ENCODE measurements at regions not wholly inside any gene's neighbourhood (a gene's known extent, or its start where the extent isn't known, plus 50 kb on each side); places are given as distances from the start of the nearest gene placed in this dataset.

DNA sequence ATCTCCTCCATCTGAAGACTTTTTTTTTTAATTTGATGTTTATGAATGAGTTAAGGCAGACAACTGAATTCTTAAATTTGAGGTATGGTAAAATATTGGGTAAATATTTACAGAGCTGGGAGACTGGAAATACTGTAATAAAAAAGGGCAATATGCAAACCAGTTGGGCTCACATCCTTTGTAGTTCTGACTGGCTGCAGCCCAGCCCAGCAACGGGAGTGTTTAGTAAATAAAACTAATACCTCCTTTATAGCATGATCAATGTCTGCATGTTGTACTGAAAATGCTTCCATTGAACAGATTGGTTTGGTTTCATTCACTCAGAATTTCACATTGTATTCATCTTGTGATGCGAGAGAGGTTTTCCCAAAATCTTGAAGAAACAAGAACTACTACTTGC lies 365.0 kb downstream of the DMRT2 start:
- H3K27me3 Mint-ChIP-seq (ENCODE audit: insufficient read depth, low read depth, poor library complexity) = no peaks in the 10 kb centered on the region
- no peak overlapping the region for H3K4me2 ChIP-seq
- peaks cover 8% of the 10 kb centered on the region; the same call in 1 of the 2 replicates for H3K9me2 ChIP-seq (ENCODE audit: insufficient read depth)
- no peaks in the 10 kb centered on the region for H3K9me3 Mint-ChIP-seq
- no peak for DNase-seq (ENCODE audit: low spot score)
- H3K27me3 ChIP-seq (ENCODE audit: insufficient read depth) = no peaks in the 10 kb centered on the region
- no peak overlapping the region for H3K4me3 Mint-ChIP-seq
- TF ChIP-seq, protein P1, sequence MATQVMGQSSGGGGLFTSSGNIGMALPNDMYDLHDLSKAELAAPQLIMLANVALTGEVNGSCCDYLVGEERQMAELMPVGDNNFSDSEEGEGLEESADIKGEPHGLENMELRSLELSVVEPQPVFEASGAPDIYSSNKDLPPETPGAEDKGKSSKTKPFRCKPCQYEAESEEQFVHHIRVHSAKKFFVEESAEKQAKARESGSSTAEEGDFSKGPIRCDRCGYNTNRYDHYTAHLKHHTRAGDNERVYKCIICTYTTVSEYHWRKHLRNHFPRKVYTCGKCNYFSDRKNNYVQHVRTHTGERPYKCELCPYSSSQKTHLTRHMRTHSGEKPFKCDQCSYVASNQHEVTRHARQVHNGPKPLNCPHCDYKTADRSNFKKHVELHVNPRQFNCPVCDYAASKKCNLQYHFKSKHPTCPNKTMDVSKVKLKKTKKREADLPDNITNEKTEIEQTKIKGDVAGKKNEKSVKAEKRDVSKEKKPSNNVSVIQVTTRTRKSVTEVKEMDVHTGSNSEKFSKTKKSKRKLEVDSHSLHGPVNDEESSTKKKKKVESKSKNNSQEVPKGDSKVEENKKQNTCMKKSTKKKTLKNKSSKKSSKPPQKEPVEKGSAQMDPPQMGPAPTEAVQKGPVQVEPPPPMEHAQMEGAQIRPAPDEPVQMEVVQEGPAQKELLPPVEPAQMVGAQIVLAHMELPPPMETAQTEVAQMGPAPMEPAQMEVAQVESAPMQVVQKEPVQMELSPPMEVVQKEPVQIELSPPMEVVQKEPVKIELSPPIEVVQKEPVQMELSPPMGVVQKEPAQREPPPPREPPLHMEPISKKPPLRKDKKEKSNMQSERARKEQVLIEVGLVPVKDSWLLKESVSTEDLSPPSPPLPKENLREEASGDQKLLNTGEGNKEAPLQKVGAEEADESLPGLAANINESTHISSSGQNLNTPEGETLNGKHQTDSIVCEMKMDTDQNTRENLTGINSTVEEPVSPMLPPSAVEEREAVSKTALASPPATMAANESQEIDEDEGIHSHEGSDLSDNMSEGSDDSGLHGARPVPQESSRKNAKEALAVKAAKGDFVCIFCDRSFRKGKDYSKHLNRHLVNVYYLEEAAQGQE (IDR thresholded peaks at IDR 0.05; ENCODE audit: unreplicated experiment) = no peak
- no peak for TF ChIP-seq NANOG (IDR thresholded peaks at IDR 0.05; ENCODE audit: borderline replicate concordance)
- no peak for TF ChIP-seq EZH2phosphoT487 (IDR thresholded peaks at IDR 0.05; ENCODE audit: unreplicated experiment)
- no peak for TF ChIP-seq POLR2AphosphoS5 (IDR thresholded peaks at IDR 0.05; ENCODE audit: low read depth)
- TF ChIP-seq, protein P2, sequence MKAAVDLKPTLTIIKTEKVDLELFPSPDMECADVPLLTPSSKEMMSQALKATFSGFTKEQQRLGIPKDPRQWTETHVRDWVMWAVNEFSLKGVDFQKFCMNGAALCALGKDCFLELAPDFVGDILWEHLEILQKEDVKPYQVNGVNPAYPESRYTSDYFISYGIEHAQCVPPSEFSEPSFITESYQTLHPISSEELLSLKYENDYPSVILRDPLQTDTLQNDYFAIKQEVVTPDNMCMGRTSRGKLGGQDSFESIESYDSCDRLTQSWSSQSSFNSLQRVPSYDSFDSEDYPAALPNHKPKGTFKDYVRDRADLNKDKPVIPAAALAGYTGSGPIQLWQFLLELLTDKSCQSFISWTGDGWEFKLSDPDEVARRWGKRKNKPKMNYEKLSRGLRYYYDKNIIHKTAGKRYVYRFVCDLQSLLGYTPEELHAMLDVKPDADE (IDR thresholded peaks at IDR 0.05) = no peak
- TF ChIP-seq, protein P3, sequence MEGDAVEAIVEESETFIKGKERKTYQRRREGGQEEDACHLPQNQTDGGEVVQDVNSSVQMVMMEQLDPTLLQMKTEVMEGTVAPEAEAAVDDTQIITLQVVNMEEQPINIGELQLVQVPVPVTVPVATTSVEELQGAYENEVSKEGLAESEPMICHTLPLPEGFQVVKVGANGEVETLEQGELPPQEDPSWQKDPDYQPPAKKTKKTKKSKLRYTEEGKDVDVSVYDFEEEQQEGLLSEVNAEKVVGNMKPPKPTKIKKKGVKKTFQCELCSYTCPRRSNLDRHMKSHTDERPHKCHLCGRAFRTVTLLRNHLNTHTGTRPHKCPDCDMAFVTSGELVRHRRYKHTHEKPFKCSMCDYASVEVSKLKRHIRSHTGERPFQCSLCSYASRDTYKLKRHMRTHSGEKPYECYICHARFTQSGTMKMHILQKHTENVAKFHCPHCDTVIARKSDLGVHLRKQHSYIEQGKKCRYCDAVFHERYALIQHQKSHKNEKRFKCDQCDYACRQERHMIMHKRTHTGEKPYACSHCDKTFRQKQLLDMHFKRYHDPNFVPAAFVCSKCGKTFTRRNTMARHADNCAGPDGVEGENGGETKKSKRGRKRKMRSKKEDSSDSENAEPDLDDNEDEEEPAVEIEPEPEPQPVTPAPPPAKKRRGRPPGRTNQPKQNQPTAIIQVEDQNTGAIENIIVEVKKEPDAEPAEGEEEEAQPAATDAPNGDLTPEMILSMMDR (conservative IDR thresholded peaks at IDR 0.05; ENCODE audit: low read depth in 2 of 2) = no peak
- no peak for TF ChIP-seq JUNB (IDR thresholded peaks at IDR 0.05; ENCODE audit: unreplicated experiment)
- no peak for TF ChIP-seq CREB1 (CRISPR knock-in tag; IDR thresholded peaks at IDR 0.05; ENCODE audit: low read depth)
- no peaks in the 10 kb centered on the region for H3K36me3 Mint-ChIP-seq (ENCODE audit: low read depth)
- H3K4me3 ChIP-seq = no peak overlapping the region
- no peak overlapping the region for H3K27ac ChIP-seq (ENCODE audit: low read depth)
- H3F3A ChIP-seq (replicated peaks; ENCODE audit: low read depth) = no peaks in the 10 kb centered on the region
- H3K36me3 ChIP-seq (ENCODE audit: insufficient read depth) = no peaks in the 10 kb centered on the region
- no peak overlapping the region for H3K27ac Mint-ChIP-seq
- H3K4me1 Mint-ChIP-seq = no peaks in the 10 kb centered on the region
- H3K4me1 ChIP-seq (ENCODE audit: insufficient read depth) = no peaks in the 10 kb centered on the region
- H2AFZ ChIP-seq = no peak overlapping the region
- H3K79me2 ChIP-seq (replicated peaks; ENCODE audit: insufficient read depth) = no peaks in the 10 kb centered on the region
- ATAC-seq = no peak
- no peaks in the 10 kb centered on the region for H4K20me1 ChIP-seq (replicated peaks; ENCODE audit: insufficient read depth)

DNA sequence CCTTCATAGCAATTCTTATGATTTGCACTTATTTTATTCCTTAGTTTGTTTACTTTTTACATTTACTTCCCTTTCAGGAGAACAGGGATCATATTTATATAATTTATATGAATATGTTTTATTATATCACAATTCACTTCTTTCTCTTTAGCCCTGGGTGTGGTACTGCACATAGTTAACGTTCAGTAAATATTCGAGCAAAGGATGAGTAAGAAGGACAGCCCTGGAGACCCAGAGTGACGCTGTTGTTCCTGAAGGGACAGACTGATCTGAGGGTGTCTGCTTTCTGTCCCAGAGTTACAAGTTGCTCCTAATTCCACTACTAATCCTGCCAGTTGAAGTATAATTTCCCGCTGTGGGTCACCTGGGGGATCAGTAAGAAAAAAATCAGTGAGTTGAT lies 366.1 kb downstream of the DMRT2 start:
- Histone ChIP-seq H4K20me1 (replicated peaks; ENCODE audit: insufficient read depth) (no peaks in the 10 kb centered on the region), H3K9me2 (ENCODE audit: insufficient read depth) (peaks cover 8% of the 10 kb centered on the region; the same call in 1 of the 2 replicates), H3F3A (replicated peaks; ENCODE audit: low read depth) (no peaks in the 10 kb centered on the region), H3K4me2 (no peak overlapping the region), H3K79me2 (replicated peaks; ENCODE audit: insufficient read depth) (no peaks in the 10 kb centered on the region), H3K27me3 (ENCODE audit: insufficient read depth) (no peaks in the 10 kb centered on the region), H3K27ac (ENCODE audit: low read depth) (no peak overlapping the region), H3K36me3 (ENCODE audit: insufficient read depth) (no peaks in the 10 kb centered on the region), H2AFZ (no peak overlapping the region), H3K4me3 (no peak overlapping the region), H3K4me1 (ENCODE audit: insufficient read depth) (no peaks in the 10 kb centered on the region)
- DNase-seq (ENCODE audit: low spot score) (no peak), ATAC-seq (no peak)
- no peaks in the 10 kb centered on the region for H3K27me3 Mint-ChIP-seq (ENCODE audit: insufficient read depth, low read depth, poor library complexity)
- H3K4me3 Mint-ChIP-seq = no peak overlapping the region
- no peak overlapping the region for H3K27ac Mint-ChIP-seq
- no peaks in the 10 kb centered on the region for H3K4me1 Mint-ChIP-seq
- H3K9me3 Mint-ChIP-seq = 0 out of 3 replicates have a peak, but pooled peaks cover 1% of the 10 kb centered on the region
- H3K36me3 Mint-ChIP-seq (ENCODE audit: low read depth) = no peaks in the 10 kb centered on the region; the same call in 2 of the 3 replicates
- TF ChIP-seq JUNB (IDR thresholded peaks at IDR 0.05; ENCODE audit: unreplicated experiment) = no peak
- TF ChIP-seq, protein P4, sequence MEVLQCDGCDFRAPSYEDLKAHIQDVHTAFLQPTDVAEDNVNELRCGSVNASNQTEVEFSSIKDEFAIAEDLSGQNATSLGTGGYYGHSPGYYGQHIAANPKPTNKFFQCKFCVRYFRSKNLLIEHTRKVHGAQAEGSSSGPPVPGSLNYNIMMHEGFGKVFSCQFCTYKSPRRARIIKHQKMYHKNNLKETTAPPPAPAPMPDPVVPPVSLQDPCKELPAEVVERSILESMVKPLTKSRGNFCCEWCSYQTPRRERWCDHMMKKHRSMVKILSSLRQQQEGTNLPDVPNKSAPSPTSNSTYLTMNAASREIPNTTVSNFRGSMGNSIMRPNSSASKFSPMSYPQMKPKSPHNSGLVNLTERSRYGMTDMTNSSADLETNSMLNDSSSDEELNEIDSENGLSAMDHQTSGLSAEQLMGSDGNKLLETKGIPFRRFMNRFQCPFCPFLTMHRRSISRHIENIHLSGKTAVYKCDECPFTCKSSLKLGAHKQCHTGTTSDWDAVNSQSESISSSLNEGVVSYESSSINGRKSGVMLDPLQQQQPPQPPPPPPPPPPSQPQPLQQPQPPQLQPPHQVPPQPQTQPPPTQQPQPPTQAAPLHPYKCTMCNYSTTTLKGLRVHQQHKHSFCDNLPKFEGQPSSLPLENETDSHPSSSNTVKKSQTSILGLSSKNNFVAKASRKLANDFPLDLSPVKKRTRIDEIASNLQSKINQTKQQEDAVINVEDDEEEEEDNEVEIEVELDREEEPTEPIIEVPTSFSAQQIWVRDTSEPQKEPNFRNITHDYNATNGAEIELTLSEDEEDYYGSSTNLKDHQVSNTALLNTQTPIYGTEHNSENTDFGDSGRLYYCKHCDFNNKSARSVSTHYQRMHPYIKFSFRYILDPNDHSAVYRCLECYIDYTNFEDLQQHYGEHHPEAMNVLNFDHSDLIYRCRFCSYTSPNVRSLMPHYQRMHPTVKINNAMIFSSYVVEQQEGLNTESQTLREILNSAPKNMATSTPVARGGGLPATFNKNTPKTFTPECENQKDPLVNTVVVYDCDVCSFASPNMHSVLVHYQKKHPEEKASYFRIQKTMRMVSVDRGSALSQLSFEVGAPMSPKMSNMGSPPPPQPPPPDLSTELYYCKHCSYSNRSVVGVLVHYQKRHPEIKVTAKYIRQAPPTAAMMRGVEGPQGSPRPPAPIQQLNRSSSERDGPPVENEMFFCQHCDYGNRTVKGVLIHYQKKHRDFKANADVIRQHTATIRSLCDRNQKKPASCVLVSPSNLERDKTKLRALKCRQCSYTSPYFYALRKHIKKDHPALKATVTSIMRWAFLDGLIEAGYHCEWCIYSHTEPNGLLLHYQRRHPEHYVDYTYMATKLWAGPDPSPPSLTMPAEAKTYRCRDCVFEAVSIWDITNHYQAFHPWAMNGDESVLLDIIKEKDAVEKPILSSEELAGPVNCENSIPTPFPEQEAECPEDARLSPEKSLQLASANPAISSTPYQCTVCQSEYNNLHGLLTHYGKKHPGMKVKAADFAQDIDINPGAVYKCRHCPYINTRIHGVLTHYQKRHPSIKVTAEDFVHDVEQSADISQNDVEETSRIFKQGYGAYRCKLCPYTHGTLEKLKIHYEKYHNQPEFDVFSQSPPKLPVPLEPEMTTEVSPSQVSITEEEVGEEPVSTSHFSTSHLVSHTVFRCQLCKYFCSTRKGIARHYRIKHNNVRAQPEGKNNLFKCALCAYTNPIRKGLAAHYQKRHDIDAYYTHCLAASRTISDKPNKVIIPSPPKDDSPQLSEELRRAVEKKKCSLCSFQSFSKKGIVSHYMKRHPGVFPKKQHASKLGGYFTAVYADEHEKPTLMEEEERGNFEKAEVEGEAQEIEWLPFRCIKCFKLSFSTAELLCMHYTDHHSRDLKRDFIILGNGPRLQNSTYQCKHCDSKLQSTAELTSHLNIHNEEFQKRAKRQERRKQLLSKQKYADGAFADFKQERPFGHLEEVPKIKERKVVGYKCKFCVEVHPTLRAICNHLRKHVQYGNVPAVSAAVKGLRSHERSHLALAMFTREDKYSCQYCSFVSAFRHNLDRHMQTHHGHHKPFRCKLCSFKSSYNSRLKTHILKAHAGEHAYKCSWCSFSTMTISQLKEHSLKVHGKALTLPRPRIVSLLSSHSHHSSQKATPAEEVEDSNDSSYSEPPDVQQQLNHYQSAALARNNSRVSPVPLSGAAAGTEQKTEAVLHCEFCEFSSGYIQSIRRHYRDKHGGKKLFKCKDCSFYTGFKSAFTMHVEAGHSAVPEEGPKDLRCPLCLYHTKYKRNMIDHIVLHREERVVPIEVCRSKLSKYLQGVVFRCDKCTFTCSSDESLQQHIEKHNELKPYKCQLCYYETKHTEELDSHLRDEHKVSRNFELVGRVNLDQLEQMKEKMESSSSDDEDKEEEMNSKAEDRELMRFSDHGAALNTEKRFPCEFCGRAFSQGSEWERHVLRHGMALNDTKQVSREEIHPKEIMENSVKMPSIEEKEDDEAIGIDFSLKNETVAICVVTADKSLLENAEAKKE (CRISPR knock-in tag; IDR thresholded peaks at IDR 0.05) = no peak
- TF ChIP-seq STAT1 (IDR thresholded peaks at IDR 0.05; ENCODE audit: unreplicated experiment) = no peak
- no peak for TF ChIP-seq NANOG (IDR thresholded peaks at IDR 0.05; ENCODE audit: borderline replicate concordance)

Measured in GM23338 (cell line).